H9 (cell line): ENCODE measurements at regions not wholly inside any gene's neighbourhood (a gene's known extent, or its start where the extent isn't known, plus 50 kb on each side); places are given as distances from the start of the nearest gene placed in this dataset.

Source experiments
- DNase-seq: peaks from one replicate; pipeline ENCODE4 v3.0.0-alpha.2; 2017
- H2AFZ ChIP-seq: one replicate; pipeline ENCODE4 v1.6.1; 2013; ENCODE audit warnings: mild to moderate bottlenecking, low read length, control low read depth, moderate library complexity
- H2AK5ac ChIP-seq: 2 replicates; pipeline ENCODE4 v1.6.1; 2013; ENCODE audit warnings: low read length, control low read depth, mixed read lengths; ENCODE audit not compliant: insufficient read length
- H2BK120ac ChIP-seq: one replicate; pipeline ENCODE4 v1.6.1; 2013; ENCODE audit warnings: low read depth, mild to moderate bottlenecking, low read length, control low read depth, inconsistent platforms; ENCODE audit not compliant: poor library complexity, severe bottlenecking
- H2BK12ac ChIP-seq: 2 replicates; pipeline ENCODE4 v1.6.1; 2013; ENCODE audit warnings: low read length, control low read depth, mixed read lengths, low read depth; ENCODE audit not compliant: insufficient read length
- H2BK15ac ChIP-seq: 2 replicates; pipeline ENCODE4 v1.6.1; 2013; ENCODE audit warnings: low read depth, low read length, control low read depth
- H2BK20ac ChIP-seq: one replicate; pipeline ENCODE4 v1.6.1; 2013; ENCODE audit warnings: low read depth, mild to moderate bottlenecking, low read length, control low read depth, inconsistent platforms; ENCODE audit not compliant: poor library complexity, severe bottlenecking
- H2BK5ac ChIP-seq: 2 replicates; pipeline ENCODE4 v1.6.1; 2013; ENCODE audit warnings: low read length, control low read depth, mixed read lengths; ENCODE audit not compliant: insufficient read length
- H3K14ac ChIP-seq: 2 replicates; pipeline ENCODE4 v1.6.1; 2013; ENCODE audit warnings: low read length, control low read depth; ENCODE audit not compliant: insufficient read depth
- H3K18ac ChIP-seq: 2 replicates; pipeline ENCODE4 v1.6.1; 2013; ENCODE audit warnings: low read depth, mild to moderate bottlenecking, mixed read lengths, low read length, control low read depth; ENCODE audit not compliant: insufficient read length
- H3K23ac ChIP-seq: 2 replicates; pipeline ENCODE4 v1.6.1; 2013; ENCODE audit warnings: low read length, control low read depth, mixed read lengths, low read depth; ENCODE audit not compliant: insufficient read length
- H3K23me2 ChIP-seq: 2 replicates; pipeline ENCODE4 v1.6.1; 2013; ENCODE audit warnings: low read depth, mild to moderate bottlenecking, mixed read lengths, low read length, control low read depth; ENCODE audit not compliant: insufficient read length, poor library complexity, severe bottlenecking
- H3K27ac ChIP-seq: 2 replicates; pipeline ENCODE4 v1.5.1; 2013; ENCODE audit warnings: low read length, control low read depth, mixed read lengths, low read depth; ENCODE audit not compliant: insufficient read length
- H3K27me3 ChIP-seq: 2 replicates; pipeline ENCODE4 v1.6.1; 2013; ENCODE audit warnings: low read length, control low read depth, inconsistent platforms; ENCODE audit not compliant: insufficient read depth
- H3K4ac ChIP-seq: 2 replicates; pipeline ENCODE4 v1.6.1; 2013; ENCODE audit warnings: low read depth, mild to moderate bottlenecking, control low read depth, inconsistent platforms, low read length, moderate library complexity
- H3K4me1 ChIP-seq: 2 replicates; pipeline ENCODE4 v1.6.1; 2013; ENCODE audit warnings: low read length, control low read depth, inconsistent platforms; ENCODE audit not compliant: insufficient read depth
- H3K4me2 ChIP-seq: 2 replicates; pipeline ENCODE4 v1.6.1; 2013; ENCODE audit warnings: low read length, control low read depth, mixed read lengths; ENCODE audit not compliant: insufficient read length, insufficient read depth
- H3K56ac ChIP-seq: 2 replicates; pipeline ENCODE4 v1.6.1; 2013; ENCODE audit warnings: low read depth, mild to moderate bottlenecking, mixed read lengths, low read length, control low read depth; ENCODE audit not compliant: insufficient read length
- H3K79me1 ChIP-seq: 2 replicates; pipeline ENCODE4 v1.6.1; 2013; ENCODE audit warnings: low read depth, mild to moderate bottlenecking, moderate library complexity, low read length, control low read depth, inconsistent platforms; ENCODE audit not compliant: insufficient read depth, poor library complexity, severe bottlenecking
- H3K79me2 ChIP-seq: 2 replicates; pipeline ENCODE4 v1.6.1; 2013; ENCODE audit warnings: low read length, control low read depth, inconsistent platforms; ENCODE audit not compliant: insufficient read depth
- H3K9ac ChIP-seq: 2 replicates; pipeline ENCODE4 v1.6.1; 2013; ENCODE audit warnings: low read length, control low read depth, mixed read lengths; ENCODE audit not compliant: insufficient read length; ENCODE audit errors: extremely low read depth
- H3K9me3 ChIP-seq: one replicate; pipeline ENCODE4 v1.6.1; 2013; ENCODE audit warnings: low read depth, low read length, inconsistent platforms; ENCODE audit not compliant: control insufficient read depth
- H3T11ph ChIP-seq: one replicate; pipeline ENCODE4 v1.6.1; 2013; ENCODE audit warnings: mild to moderate bottlenecking, low read length, control low read depth, inconsistent platforms
- H4K20me1 ChIP-seq: one replicate; pipeline ENCODE4 v1.6.1; 2013; ENCODE audit not compliant: control insufficient read depth, insufficient read length, insufficient read depth
- H4K5ac ChIP-seq: 2 replicates; pipeline ENCODE4 v1.6.1; 2013; ENCODE audit warnings: low read depth, mild to moderate bottlenecking, mixed read lengths, low read length, control low read depth; ENCODE audit not compliant: insufficient read length
- H4K8ac ChIP-seq: replicated peaks from 2 replicates; pipeline ENCODE4 v1.6.1; 2013; ENCODE audit warnings: low read length, control low read depth, mixed read lengths, low read depth; ENCODE audit not compliant: insufficient read length
- H4K91ac ChIP-seq: 2 replicates; pipeline ENCODE4 v1.6.1; 2013; ENCODE audit warnings: low read depth, mild to moderate bottlenecking, moderate library complexity, mixed read lengths, low read length, control low read depth; ENCODE audit not compliant: insufficient read length
- H3K27ac Mint-ChIP-seq, 3 experiments: 2 replicates in 2 of 3; 3 replicates in 1 of 3; pipeline ENCODE4 v1.8.0; 2020 to 2021; ENCODE audit warnings: mixed read lengths in 3 of 3, mild to moderate bottlenecking in 1 of 3, moderate library complexity in 1 of 3
- H3K27me3 Mint-ChIP-seq: 2 replicates; pipeline ENCODE4 v1.8.0; 2021; ENCODE audit warnings: low read depth, mild to moderate bottlenecking, moderate library complexity, mixed read lengths
- H3K36me3 Mint-ChIP-seq, 3 experiments: 2 replicates in 2 of 3; 3 replicates in 1 of 3; pipeline ENCODE4 v1.8.0; 2020 to 2021; ENCODE audit warnings: low read depth in 3 of 3, mixed read lengths in 3 of 3; ENCODE audit not compliant: insufficient read depth in 1 of 3
- H3K4me1 Mint-ChIP-seq, 2 experiments: 2 replicates each; pipeline ENCODE4 v1.8.0; 2020; ENCODE audit warnings: mixed read lengths in 2 of 2
- H3K4me3 Mint-ChIP-seq, 2 experiments: 2 replicates in 1 of 2; 3 replicates in 1 of 2; pipeline ENCODE4 v1.8.0; 2020 to 2021; ENCODE audit warnings: mild to moderate bottlenecking in 2 of 2, mixed read lengths in 2 of 2, moderate library complexity in 1 of 2
- H3K9me3 Mint-ChIP-seq, 2 experiments: 2 replicates in 1 of 2; 3 replicates in 1 of 2; pipeline ENCODE4 v1.8.0; 2020; ENCODE audit warnings: mild to moderate bottlenecking in 2 of 2, mixed read lengths in 2 of 2, moderate library complexity in 1 of 2
- WGBS: extraction: QIAGEN DNeasy Blood & Tissue Kit; methylation state at CpG from one replicate; pipeline ENCODE4 v1.1.7; 2013; ENCODE audit warnings: missing lambda C conversion rate, low lambda C conversion rate, mixed read lengths; ENCODE audit not compliant: insufficient read length; ENCODE audit errors: extremely low coverage; 5-methylcytosine and 5-hydroxymethylcytosine counted together
- TF ChIP-seq, protein P1 (sequence below): fragments of 200-600 bp; sonication (generic); conservative IDR thresholded peaks from 3 replicates; pipeline ENCODE4 v1.8.0; 2021; ENCODE audit warnings: antibody characterized with exemption, mild to moderate bottlenecking

DNA sequence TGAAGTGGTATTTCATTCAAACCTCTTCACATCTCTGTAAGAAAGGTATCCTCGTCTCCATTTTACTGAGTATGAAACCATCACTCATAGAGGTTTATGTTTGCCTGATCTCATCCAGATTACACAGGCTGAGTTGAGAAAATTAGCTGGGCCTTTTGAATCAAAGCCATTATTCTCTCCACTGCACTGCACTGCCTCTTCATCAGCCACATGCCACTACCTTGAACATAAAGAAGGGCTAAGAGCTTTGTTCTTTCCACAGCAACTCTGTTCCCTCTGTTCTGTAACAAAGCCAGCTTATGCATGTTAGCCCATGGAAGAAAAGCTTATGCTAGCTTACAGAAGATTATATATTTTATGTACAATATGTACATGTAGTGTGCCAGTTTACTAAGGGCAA, 362.6 kb upstream of the DLGAP1 start:
- Histone ChIP-seq H4K8ac (no peak overlapping the region), H3K79me2 (no peaks in the 10 kb centered on the region), H3K18ac (no peak overlapping the region), H3K56ac (no peak overlapping the region), H3T11ph (no peak overlapping the region), H3K4ac (no peak overlapping the region), H3K27me3 (no peaks in the 10 kb centered on the region), H2AFZ (no peak overlapping the region), H4K91ac (no peak overlapping the region), H3K9me3 (no peaks in the 10 kb centered on the region), H2BK120ac (no peak overlapping the region), H3K4me1 (0 out of 2 replicates have a peak, but pooled peaks cover 3% of the 10 kb centered on the region), H3K23me2 (no peaks in the 10 kb centered on the region), H4K5ac (no peak overlapping the region), H3K9ac (no peak overlapping the region), H2BK15ac (no peak overlapping the region), H2BK12ac (no peak overlapping the region), H4K20me1 (no peaks in the 10 kb centered on the region), H3K27ac (no peak overlapping the region), H2BK20ac (no peak overlapping the region), H3K79me1 (no peaks in the 10 kb centered on the region), H3K14ac (no peak overlapping the region), H2BK5ac (no peak overlapping the region), H2AK5ac (no peak overlapping the region), H3K23ac (no peak overlapping the region), H3K4me2 (no peak overlapping the region)
- Mint-ChIP-seq H3K4me3 (no peak overlapping the region), H3K4me1 (peaks cover 18 to 20% of the 10 kb centered on the region in 2 experiments), H3K27ac (no peak overlapping the region), H3K27me3 (no peaks in the 10 kb centered on the region; the same call in 1 of the 2 replicates), H3K9me3 (peaks cover 2 to 4% of the 10 kb centered on the region in 2 experiments; a peak in 2 of 5 replicates), H3K36me3 (peaks cover 0 to 7% (median 0%) of the 10 kb centered on the region in 3 experiments; a peak in 2 of 7 replicates)
- no peak for DNase-seq
- TF ChIP-seq, protein P1, sequence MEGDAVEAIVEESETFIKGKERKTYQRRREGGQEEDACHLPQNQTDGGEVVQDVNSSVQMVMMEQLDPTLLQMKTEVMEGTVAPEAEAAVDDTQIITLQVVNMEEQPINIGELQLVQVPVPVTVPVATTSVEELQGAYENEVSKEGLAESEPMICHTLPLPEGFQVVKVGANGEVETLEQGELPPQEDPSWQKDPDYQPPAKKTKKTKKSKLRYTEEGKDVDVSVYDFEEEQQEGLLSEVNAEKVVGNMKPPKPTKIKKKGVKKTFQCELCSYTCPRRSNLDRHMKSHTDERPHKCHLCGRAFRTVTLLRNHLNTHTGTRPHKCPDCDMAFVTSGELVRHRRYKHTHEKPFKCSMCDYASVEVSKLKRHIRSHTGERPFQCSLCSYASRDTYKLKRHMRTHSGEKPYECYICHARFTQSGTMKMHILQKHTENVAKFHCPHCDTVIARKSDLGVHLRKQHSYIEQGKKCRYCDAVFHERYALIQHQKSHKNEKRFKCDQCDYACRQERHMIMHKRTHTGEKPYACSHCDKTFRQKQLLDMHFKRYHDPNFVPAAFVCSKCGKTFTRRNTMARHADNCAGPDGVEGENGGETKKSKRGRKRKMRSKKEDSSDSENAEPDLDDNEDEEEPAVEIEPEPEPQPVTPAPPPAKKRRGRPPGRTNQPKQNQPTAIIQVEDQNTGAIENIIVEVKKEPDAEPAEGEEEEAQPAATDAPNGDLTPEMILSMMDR, result no peak
- no CpG with 5 or more reads among the region's 1 CpG for WGBS
